ENCODE measurements at regions not wholly inside any gene's neighbourhood (a gene's known extent, or its start where the extent isn't known, plus 50 kb on each side); places are given as distances from the start of the nearest gene placed in this dataset.

GRCh38 chr3:177934001-177934891 is 602.0 kb upstream of the KCNMB2 start:
- Histone ChIP-seq H3K9ac (ENCODE audit: low read length) (no peak overlapping the region), H3K27me3 (ENCODE audit: control insufficient read depth, insufficient read depth, low read length) (no peaks in the 10 kb centered on the region), H3K4me3 (ENCODE audit: low read depth, low read length) (no peak overlapping the region), H3K27ac (ENCODE audit: low read depth, low read length) (no peak overlapping the region), H3K9me3 (ENCODE audit: control insufficient read depth, insufficient read depth, low read depth, low read length) (no peaks in the 10 kb centered on the region), H3K36me3 (ENCODE audit: control insufficient read depth, insufficient read depth, low read length) (no peaks in the 10 kb centered on the region), H3K4me1 (ENCODE audit: control insufficient read depth, insufficient read depth, low read length) (peaks cover 10% of the 10 kb centered on the region; the same call in 1 of the 2 replicates)

GRCh38 chr3:177935047-177935446 is 601.2 kb upstream of the KCNMB2 start:
- Histone ChIP-seq H3K9ac (ENCODE audit: low read length) (no peak overlapping the region), H3K9me3 (ENCODE audit: control insufficient read depth, insufficient read depth, low read depth, low read length) (no peaks in the 10 kb centered on the region), H3K4me1 (ENCODE audit: control insufficient read depth, insufficient read depth, low read length) (peaks cover 10% of the 10 kb centered on the region; the same call in 1 of the 2 replicates), H3K4me3 (ENCODE audit: low read depth, low read length) (no peak overlapping the region), H3K36me3 (ENCODE audit: control insufficient read depth, insufficient read depth, low read length) (no peaks in the 10 kb centered on the region), H3K27ac (ENCODE audit: low read depth, low read length) (no peak overlapping the region), H3K27me3 (ENCODE audit: control insufficient read depth, insufficient read depth, low read length) (no peaks in the 10 kb centered on the region)

- Histone ChIP-seq H3K4me1 (ENCODE audit: control insufficient read depth, insufficient read depth, low read length) (peaks cover 10% of the 10 kb centered on the region; the same call in 1 of the 2 replicates), H3K4me3 (ENCODE audit: low read depth, low read length) (no peak overlapping the region), H3K9ac (ENCODE audit: low read length) (no peak overlapping the region), H3K36me3 (ENCODE audit: control insufficient read depth, insufficient read depth, low read length) (no peaks in the 10 kb centered on the region), H3K27ac (ENCODE audit: low read depth, low read length) (no peak overlapping the region), H3K9me3 (ENCODE audit: control insufficient read depth, insufficient read depth, low read depth, low read length) (no peaks in the 10 kb centered on the region), H3K27me3 (ENCODE audit: control insufficient read depth, insufficient read depth, low read length) (no peaks in the 10 kb centered on the region)
Measured at GRCh38 chr3:177936721-177937120, 599.5 kb upstream of the KCNMB2 start.

GRCh38 chr3:177942911-177943310 is 593.3 kb upstream of the KCNMB2 start:
- Histone ChIP-seq H3K36me3 (ENCODE audit: control insufficient read depth, insufficient read depth, low read length) (no peaks in the 10 kb centered on the region), H3K4me1 (ENCODE audit: control insufficient read depth, insufficient read depth, low read length) (no peaks in the 10 kb centered on the region), H3K27ac (ENCODE audit: low read depth, low read length) (no peak overlapping the region), H3K9ac (ENCODE audit: low read length) (no peak overlapping the region), H3K27me3 (ENCODE audit: control insufficient read depth, insufficient read depth, low read length) (no peaks in the 10 kb centered on the region), H3K4me3 (ENCODE audit: low read depth, low read length) (no peak overlapping the region), H3K9me3 (ENCODE audit: control insufficient read depth, insufficient read depth, low read depth, low read length) (no peaks in the 10 kb centered on the region)

GRCh38 chr3:177944228-177944661 is 592.0 kb upstream of the KCNMB2 start:
- no peaks in the 10 kb centered on the region for H3K9me3 ChIP-seq (ENCODE audit: control insufficient read depth, insufficient read depth, low read depth, low read length)
- no peak overlapping the region for H3K4me3 ChIP-seq (ENCODE audit: low read depth, low read length)
- no peaks in the 10 kb centered on the region for H3K36me3 ChIP-seq (ENCODE audit: control insufficient read depth, insufficient read depth, low read length)
- no peak overlapping the region for H3K9ac ChIP-seq (ENCODE audit: low read length)
- H3K4me1 ChIP-seq (ENCODE audit: control insufficient read depth, insufficient read depth, low read length) = no peaks in the 10 kb centered on the region
- H3K27ac ChIP-seq (ENCODE audit: low read depth, low read length) = no peak overlapping the region
- no peaks in the 10 kb centered on the region for H3K27me3 ChIP-seq (ENCODE audit: control insufficient read depth, insufficient read depth, low read length)

GRCh38 chr3:177946048-177946447 is 590.2 kb upstream of the KCNMB2 start:
- H3K9me3 ChIP-seq (ENCODE audit: control insufficient read depth, insufficient read depth, low read depth, low read length) = no peaks in the 10 kb centered on the region
- no peaks in the 10 kb centered on the region for H3K27me3 ChIP-seq (ENCODE audit: control insufficient read depth, insufficient read depth, low read length)
- no peaks in the 10 kb centered on the region for H3K36me3 ChIP-seq (ENCODE audit: control insufficient read depth, insufficient read depth, low read length)
- H3K27ac ChIP-seq (ENCODE audit: low read depth, low read length) = no peak overlapping the region
- H3K4me3 ChIP-seq (ENCODE audit: low read depth, low read length) = no peak overlapping the region
- no peaks in the 10 kb centered on the region for H3K4me1 ChIP-seq (ENCODE audit: control insufficient read depth, insufficient read depth, low read length)
- no peak overlapping the region for H3K9ac ChIP-seq (ENCODE audit: low read length)

GRCh38 chr3:177946497-177946896 is 589.7 kb upstream of the KCNMB2 start:
- H3K4me1 ChIP-seq (ENCODE audit: control insufficient read depth, insufficient read depth, low read length) = no peaks in the 10 kb centered on the region
- H3K4me3 ChIP-seq (ENCODE audit: low read depth, low read length) = no peak overlapping the region
- no peaks in the 10 kb centered on the region for H3K36me3 ChIP-seq (ENCODE audit: control insufficient read depth, insufficient read depth, low read length)
- H3K9ac ChIP-seq (ENCODE audit: low read length) = no peak overlapping the region
- H3K27me3 ChIP-seq (ENCODE audit: control insufficient read depth, insufficient read depth, low read length) = no peaks in the 10 kb centered on the region
- no peak overlapping the region for H3K27ac ChIP-seq (ENCODE audit: low read depth, low read length)
- H3K9me3 ChIP-seq (ENCODE audit: control insufficient read depth, insufficient read depth, low read depth, low read length) = no peaks in the 10 kb centered on the region

GRCh38 chr3:177946936-177947335 is 589.3 kb upstream of the KCNMB2 start:
- Histone ChIP-seq H3K27ac (ENCODE audit: low read depth, low read length) (no peak overlapping the region), H3K4me3 (ENCODE audit: low read depth, low read length) (no peak overlapping the region), H3K27me3 (ENCODE audit: control insufficient read depth, insufficient read depth, low read length) (no peaks in the 10 kb centered on the region), H3K9ac (ENCODE audit: low read length) (no peak overlapping the region), H3K36me3 (ENCODE audit: control insufficient read depth, insufficient read depth, low read length) (no peaks in the 10 kb centered on the region), H3K9me3 (ENCODE audit: control insufficient read depth, insufficient read depth, low read depth, low read length) (no peaks in the 10 kb centered on the region), H3K4me1 (ENCODE audit: control insufficient read depth, insufficient read depth, low read length) (no peaks in the 10 kb centered on the region)

- Histone ChIP-seq H3K9ac (ENCODE audit: low read length) (no peak overlapping the region), H3K36me3 (ENCODE audit: control insufficient read depth, insufficient read depth, low read length) (no peaks in the 10 kb centered on the region), H3K9me3 (ENCODE audit: control insufficient read depth, insufficient read depth, low read depth, low read length) (no peaks in the 10 kb centered on the region), H3K27ac (ENCODE audit: low read depth, low read length) (no peak overlapping the region), H3K4me1 (ENCODE audit: control insufficient read depth, insufficient read depth, low read length) (no peaks in the 10 kb centered on the region), H3K4me3 (ENCODE audit: low read depth, low read length) (no peak overlapping the region), H3K27me3 (ENCODE audit: control insufficient read depth, insufficient read depth, low read length) (no peaks in the 10 kb centered on the region)
Measured at GRCh38 chr3:177947901-177948300, 588.3 kb upstream of the KCNMB2 start.

GRCh38 chr3:177948716-177949425 is 587.4 kb upstream of the KCNMB2 start:
- no peaks in the 10 kb centered on the region for H3K4me1 ChIP-seq (ENCODE audit: control insufficient read depth, insufficient read depth, low read length)
- H3K27ac ChIP-seq (ENCODE audit: low read depth, low read length) = no peak overlapping the region
- H3K4me3 ChIP-seq (ENCODE audit: low read depth, low read length) = no peak overlapping the region
- no peaks in the 10 kb centered on the region for H3K9me3 ChIP-seq (ENCODE audit: control insufficient read depth, insufficient read depth, low read depth, low read length)
- no peaks in the 10 kb centered on the region for H3K27me3 ChIP-seq (ENCODE audit: control insufficient read depth, insufficient read depth, low read length)
- no peak overlapping the region for H3K9ac ChIP-seq (ENCODE audit: low read length)
- no peaks in the 10 kb centered on the region for H3K36me3 ChIP-seq (ENCODE audit: control insufficient read depth, insufficient read depth, low read length)

GRCh38 chr3:177959188-177959587 is 577.0 kb upstream of the KCNMB2 start:
- no peak overlapping the region for H3K9ac ChIP-seq (ENCODE audit: low read length)
- H3K9me3 ChIP-seq (ENCODE audit: control insufficient read depth, insufficient read depth, low read depth, low read length) = no peaks in the 10 kb centered on the region
- no peaks in the 10 kb centered on the region for H3K4me1 ChIP-seq (ENCODE audit: control insufficient read depth, insufficient read depth, low read length)
- no peaks in the 10 kb centered on the region for H3K27me3 ChIP-seq (ENCODE audit: control insufficient read depth, insufficient read depth, low read length)
- H3K4me3 ChIP-seq (ENCODE audit: low read depth, low read length) = no peak overlapping the region
- H3K27ac ChIP-seq (ENCODE audit: low read depth, low read length) = no peak overlapping the region
- H3K36me3 ChIP-seq (ENCODE audit: control insufficient read depth, insufficient read depth, low read length) = no peaks in the 10 kb centered on the region

Data from HUES6 (cell line).